Tibial artery (tissue), 4 donors: ENCODE measurements at regions not wholly inside any gene's neighbourhood (a gene's known extent, or its start where the extent isn't known, plus 50 kb on each side); places are given as distances from the start of the nearest gene placed in this dataset.

ENCODE experiments used
- DNase-seq, 2 donors: peaks; one replicate each; pipeline ENCODE4 v3.0.0-alpha.2; 2019
- H3K27ac ChIP-seq, 2 donors: fragments of 200-600 bp; sonication (generic) in 1 of 2; 1 replicate in 1 of 2; 2 replicates in 1 of 2; pipeline ENCODE4 v1.5.1; 2018 to 2019; ENCODE audit warnings: mild to moderate bottlenecking in 1 of 2
- H3K27me3 ChIP-seq, 2 donors: fragments of 200-600 bp; sonication (generic) in 1 of 2; one replicate each; pipeline versions ENCODE4 v1.5.1 to v1.6.0; 2016 to 2019
- H3K36me3 ChIP-seq, 3 donors: fragments of 200-600 bp; sonication (generic) in 2 of 3; one replicate each; pipeline ENCODE4 v1.5.1; 2016 to 2019; ENCODE audit warnings: mild to moderate bottlenecking in 2 of 3
- H3K4me1 ChIP-seq, 4 donors: fragments of 200-600 bp; sonication (generic) in 2 of 4; 1 replicate in 3 of 4; 2 replicates in 1 of 4; pipeline ENCODE4 v1.5.1; 2016 to 2019
- H3K4me3 ChIP-seq, 2 donors: fragments of 200-600 bp; sonication (generic) in 1 of 2; 1 replicate in 1 of 2; 2 replicates in 1 of 2; pipeline ENCODE4 v1.5.1; 2018 to 2019; ENCODE audit warnings: mild to moderate bottlenecking in 2 of 2
- H3K9me3 ChIP-seq, 3 donors: fragments of 200-600 bp; sonication (generic) in 1 of 3; one replicate each; pipeline ENCODE4 v1.5.1; 2016 to 2019
- intact Hi-C: fragments of 100-400 bp; cut with DNase I; formaldehyde crosslinking; loops from one replicate; pipeline ENCODE4 v1.15.0; 2023; ENCODE audit warnings: low total_unique reads
- TF ChIP-seq, protein P1 (sequence below), 2 experiments: fragments of 200-600 bp in 1 of 2; fragments of 450-650 bp in 1 of 2; IDR thresholded peaks; one replicate each; pipeline ENCODE4 v1.5.1; 2017 to 2019; ENCODE audit warnings: antibody characterized with exemption in 2 of 2, mild to moderate bottlenecking in 1 of 2, moderate library complexity in 1 of 2

DNA sequence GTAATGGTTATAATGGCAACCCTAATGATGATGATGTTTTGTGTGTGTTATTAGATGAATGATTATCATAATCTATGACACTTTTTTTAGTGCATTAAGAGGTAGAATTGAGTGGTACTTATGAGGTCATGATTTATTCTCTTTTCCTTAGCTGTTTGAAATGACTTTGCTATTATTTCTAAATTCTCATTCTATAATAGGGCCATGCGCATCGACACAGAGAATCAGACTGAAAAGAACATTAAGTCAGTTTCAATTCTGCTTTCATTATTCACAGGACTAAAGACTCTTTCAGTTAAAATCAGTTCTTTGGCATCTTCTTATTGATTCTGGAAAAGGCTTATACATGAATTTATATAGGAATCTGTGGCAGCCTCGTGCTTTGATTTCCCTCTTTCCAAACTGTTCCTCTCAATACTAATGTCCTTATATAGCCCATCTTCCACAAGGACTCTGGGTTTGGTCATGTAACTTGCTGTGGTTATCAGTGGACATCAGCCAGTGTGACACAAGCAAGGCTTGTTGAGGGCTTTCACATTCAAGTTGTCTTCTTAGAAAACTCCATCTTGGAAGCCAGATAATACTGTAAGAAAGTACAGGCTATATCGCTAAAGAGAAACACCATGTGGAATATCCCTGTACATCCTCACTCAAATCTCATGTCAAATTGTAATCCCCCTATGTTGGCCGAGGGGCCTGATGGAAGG lies 140.3 kb upstream of the CHD1 start:
- intact Hi-C loops, result no loop called here
- H3K4me1 ChIP-seq, result no peaks in the 10 kb centered on the region
- TF ChIP-seq, protein P1, sequence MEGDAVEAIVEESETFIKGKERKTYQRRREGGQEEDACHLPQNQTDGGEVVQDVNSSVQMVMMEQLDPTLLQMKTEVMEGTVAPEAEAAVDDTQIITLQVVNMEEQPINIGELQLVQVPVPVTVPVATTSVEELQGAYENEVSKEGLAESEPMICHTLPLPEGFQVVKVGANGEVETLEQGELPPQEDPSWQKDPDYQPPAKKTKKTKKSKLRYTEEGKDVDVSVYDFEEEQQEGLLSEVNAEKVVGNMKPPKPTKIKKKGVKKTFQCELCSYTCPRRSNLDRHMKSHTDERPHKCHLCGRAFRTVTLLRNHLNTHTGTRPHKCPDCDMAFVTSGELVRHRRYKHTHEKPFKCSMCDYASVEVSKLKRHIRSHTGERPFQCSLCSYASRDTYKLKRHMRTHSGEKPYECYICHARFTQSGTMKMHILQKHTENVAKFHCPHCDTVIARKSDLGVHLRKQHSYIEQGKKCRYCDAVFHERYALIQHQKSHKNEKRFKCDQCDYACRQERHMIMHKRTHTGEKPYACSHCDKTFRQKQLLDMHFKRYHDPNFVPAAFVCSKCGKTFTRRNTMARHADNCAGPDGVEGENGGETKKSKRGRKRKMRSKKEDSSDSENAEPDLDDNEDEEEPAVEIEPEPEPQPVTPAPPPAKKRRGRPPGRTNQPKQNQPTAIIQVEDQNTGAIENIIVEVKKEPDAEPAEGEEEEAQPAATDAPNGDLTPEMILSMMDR (IDR thresholded peaks at IDR 0.05), result no peak
- no peak overlapping the region for H3K4me3 ChIP-seq
- H3K9me3 ChIP-seq, result no peaks in the 10 kb centered on the region
- no peaks in the 10 kb centered on the region for H3K36me3 ChIP-seq
- no peaks in the 10 kb centered on the region for H3K27me3 ChIP-seq
- H3K27ac ChIP-seq, result no peak overlapping the region
- DNase-seq, result no peak

DNA sequence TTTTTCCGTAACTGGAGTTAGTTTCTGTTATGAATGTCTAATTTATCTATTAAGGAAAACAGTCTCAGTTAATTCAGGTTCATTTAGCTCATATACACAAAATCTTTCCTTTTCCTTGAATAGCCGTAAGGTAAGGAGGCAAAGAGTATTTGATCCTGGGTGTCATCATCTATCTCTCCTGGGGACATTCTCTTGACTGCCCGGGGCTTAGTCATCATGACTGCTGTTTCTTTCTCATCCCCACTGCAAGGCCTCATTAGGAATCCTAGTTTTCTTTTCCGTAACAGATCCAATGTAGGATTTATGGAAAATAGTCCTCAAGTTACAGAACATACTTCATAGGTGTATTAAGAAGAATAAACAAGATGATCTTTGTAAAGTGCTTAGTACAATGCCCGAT lies 134.9 kb upstream of the CHD1 start:
- peaks cover 0 to 6% of the 10 kb centered on the region in 2 donors for H3K27me3 ChIP-seq
- intact Hi-C loops, result no loop called here

DNA sequence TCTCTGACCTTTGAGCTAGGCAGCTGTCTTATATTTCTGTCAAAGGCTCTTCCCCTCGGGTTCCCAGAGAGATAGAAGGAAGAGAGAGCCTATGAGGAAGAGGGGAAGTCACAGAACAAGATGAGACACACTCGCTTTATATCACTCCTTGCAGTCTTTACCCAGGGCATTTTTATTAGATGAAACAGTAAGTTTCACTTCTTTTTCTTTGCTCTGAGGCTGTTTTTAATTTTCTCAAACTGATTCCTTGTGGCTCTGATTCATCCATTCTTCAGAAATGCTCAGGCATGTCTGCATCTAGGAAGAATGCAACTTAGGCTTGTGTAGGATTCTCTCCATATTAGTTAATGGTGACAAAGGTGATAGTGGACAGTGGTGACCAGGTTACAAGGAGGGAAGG lies 132.9 kb upstream of the CHD1 start:
- H3K36me3 ChIP-seq, result no peaks in the 10 kb centered on the region
- H3K27me3 ChIP-seq, result peaks cover 0 to 6% of the 10 kb centered on the region in 2 donors
- H3K27ac ChIP-seq, result no peak overlapping the region
- intact Hi-C loops, result no loop called here
- DNase-seq, result no peak
- no peaks in the 10 kb centered on the region for H3K9me3 ChIP-seq
- H3K4me1 ChIP-seq, result peaks cover 0 to 7% (median 3%) of the 10 kb centered on the region in 4 donors
- TF ChIP-seq, protein P1 (IDR thresholded peaks at IDR 0.05), result no peak
- no peak overlapping the region for H3K4me3 ChIP-seq

More for the DNA sequence above, 134.9 kb upstream of the CHD1 start:
- Histone ChIP-seq H3K4me1 (peaks cover 0 to 7% (median 3%) of the 10 kb centered on the region in 4 donors), H3K36me3 (no peaks in the 10 kb centered on the region), H3K9me3 (no peaks in the 10 kb centered on the region), H3K27ac (no peak overlapping the region), H3K4me3 (no peak overlapping the region)
- TF ChIP-seq, protein P1 (IDR thresholded peaks at IDR 0.05), result no peak
- DNase-seq, result no peak

DNA sequence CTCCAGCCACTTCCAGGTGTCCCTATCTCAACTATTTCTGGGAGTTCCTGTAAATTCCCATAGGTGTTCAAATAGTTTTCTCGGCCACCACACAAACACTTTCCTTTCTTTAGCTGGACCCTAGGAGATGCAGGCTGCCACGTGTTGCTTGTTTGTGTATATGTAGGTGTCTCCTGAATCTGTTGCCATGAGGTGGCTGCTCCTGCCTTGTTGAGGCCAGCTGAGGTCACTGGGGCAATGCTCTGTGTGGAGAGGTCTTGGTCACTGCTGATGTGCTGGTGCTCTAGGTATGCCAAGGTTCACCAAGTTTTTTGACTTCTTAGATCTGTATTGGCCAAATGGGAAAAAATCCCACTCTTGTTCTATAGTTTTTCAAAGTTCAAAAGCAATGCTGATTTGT lies 132.5 kb upstream of the CHD1 start:
- no peak overlapping the region for H3K4me3 ChIP-seq
- no peaks in the 10 kb centered on the region for H3K9me3 ChIP-seq
- TF ChIP-seq, protein P1 (IDR thresholded peaks at IDR 0.05), result no peak
- H3K27me3 ChIP-seq, result peaks cover 0 to 6% of the 10 kb centered on the region in 2 donors
- intact Hi-C loops, result no loop called here
- H3K36me3 ChIP-seq, result no peaks in the 10 kb centered on the region
- H3K27ac ChIP-seq, result no peak overlapping the region
- H3K4me1 ChIP-seq, result peaks cover 0 to 7% (median 3%) of the 10 kb centered on the region in 4 donors
- no peak for DNase-seq

DNA sequence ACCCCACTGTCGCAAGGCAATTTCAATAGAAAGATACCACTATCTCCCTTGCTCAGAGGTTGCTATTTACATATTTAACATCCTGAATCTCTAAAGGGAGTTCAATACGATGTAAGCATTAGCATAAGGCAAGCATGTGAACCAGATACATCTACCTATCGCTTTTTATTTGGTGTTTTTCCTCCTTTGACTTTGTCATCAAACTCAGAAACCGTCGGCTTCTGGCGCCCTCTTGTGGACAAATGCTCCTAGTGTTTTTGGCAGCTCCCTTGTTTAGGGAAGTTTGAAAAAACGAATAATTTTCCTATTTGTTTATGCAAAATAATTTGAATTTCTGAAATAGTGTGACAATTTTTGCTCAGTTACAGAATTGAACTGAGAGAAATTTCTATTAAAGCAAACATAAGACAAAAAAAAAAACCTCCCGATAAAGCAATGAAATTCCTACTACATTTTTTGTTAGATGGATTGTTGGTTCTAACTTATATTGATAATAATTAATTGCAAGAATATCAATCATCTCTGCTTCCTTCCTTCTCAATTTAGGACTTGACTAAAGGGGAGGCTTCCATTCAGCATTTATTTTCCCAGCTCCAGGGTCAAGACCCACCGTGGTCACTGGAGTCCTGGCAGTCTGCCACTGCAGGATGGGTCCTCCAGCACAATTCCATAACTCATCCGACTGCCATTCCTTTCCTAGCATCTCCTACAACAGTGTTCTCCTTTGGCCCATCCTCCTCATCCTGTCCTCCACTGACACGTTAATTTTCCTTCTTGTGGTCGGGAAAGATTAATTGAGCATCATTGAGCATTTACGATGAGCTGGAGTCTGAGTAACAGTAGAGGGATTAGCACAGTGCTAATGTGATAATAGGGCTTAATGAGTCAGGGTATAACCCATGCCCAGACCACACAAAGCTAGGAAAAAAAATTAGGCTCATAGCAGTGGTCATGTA lies 131.8 kb upstream of the CHD1 start:
- TF ChIP-seq, protein P1 (IDR thresholded peaks at IDR 0.05), result peak; percentile 61 to 85
- Histone ChIP-seq H3K27me3 (peaks cover 0 to 6% of the 10 kb centered on the region in 2 donors), H3K27ac (no peak overlapping the region), H3K36me3 (no peaks in the 10 kb centered on the region), H3K4me1 (peaks cover 0 to 7% (median 3%) of the 10 kb centered on the region in 4 donors), H3K9me3 (no peaks in the 10 kb centered on the region), H3K4me3 (no peak overlapping the region)
- intact Hi-C loops, result no loop called here
- peak; percentile 69 to 73 for DNase-seq
